GM19099 (cell line): ENCODE measurements at regions not wholly inside any gene's neighbourhood (a gene's known extent, or its start where the extent isn't known, plus 50 kb on each side); places are given as distances from the start of the nearest gene placed in this dataset.

Source experiments
- POLR2A ChIP-seq: IDR thresholded peaks from 3 replicates; pipeline ENCODE4 v1.6.1; 2011; ENCODE audit warnings: low read depth; ENCODE audit not compliant: insufficient read length; ENCODE audit errors: extremely low read depth

DNA sequence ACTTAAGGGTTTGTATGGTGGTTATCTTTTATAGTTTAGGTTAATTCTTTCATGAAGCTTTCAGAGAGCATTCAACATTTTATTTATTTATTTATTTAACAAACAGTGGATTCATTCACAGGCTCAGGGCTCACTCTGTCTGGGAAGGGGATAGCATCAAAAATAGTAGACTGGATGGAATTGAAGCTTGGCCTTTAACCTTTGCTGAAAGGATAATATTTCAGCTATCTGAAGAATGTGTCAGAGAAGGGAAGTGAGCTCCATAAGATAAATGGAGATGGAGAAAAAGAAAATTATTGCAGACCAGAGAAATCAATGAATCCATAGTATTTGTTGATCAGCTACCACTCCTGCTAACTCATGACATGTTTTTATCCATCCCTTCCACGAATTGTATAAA lies 305.6 kb downstream of the COG6 start:
- no peak for TF ChIP-seq POLR2A

DNA sequence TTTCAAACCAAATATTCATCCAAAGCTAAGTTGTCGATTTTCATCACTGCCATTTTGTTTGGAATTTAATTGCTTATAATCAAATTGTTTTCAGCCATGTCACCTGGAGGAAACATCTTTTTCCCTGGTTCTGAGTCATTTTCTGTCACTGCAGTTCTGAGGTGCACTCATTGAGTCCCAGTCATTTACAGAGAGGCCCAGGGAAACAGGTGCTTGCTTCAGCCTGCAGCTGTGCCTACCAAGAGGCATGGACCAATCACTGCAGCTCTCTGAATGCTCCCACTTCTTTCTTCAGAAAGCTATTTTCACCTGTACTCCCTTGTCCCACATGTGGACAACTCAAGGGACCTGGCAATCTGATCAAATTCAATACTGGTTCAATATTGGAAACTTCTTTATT lies 308.1 kb downstream of the COG6 start:
- no peak for TF ChIP-seq POLR2A

GRCh38 chr13:39965309-39965708 lies 309.8 kb downstream of the COG6 start:
- no peak for TF ChIP-seq POLR2A

DNA sequence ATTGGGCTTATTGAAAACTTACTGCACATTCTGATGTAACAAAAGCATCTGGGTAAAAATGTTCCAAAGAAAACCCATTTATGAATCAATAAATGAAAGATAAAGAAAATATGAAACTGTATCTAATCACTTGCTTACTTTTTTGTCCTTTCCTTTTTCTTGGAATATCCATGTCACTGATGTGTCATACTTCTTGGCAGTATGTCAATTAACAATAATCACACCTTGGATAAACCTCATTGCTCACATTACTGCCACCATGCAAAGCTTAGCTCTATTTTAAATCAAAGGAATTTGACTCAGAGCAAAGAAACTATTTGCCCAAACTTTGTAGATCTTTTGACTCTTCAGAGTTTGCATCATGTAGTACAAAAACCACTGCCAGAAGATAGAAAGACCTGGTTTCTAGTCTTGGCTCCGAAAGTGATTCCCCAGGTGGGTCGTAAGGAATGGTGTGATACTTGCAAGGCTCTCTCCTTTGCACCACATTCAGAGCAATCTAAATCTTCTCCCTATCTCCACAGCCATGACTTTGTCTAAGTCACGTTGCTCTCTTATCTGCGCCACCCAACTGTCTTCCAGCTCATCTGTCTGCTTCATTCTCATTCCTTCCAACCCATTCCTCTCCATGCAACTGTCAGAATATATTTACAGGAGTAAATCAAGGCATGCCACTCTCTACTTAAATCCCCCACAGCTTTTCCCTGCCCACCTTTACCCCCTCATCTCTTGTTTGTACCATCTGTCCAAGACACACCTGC lies 311.9 kb downstream of the COG6 start:
- TF ChIP-seq POLR2A, result no peak

DNA sequence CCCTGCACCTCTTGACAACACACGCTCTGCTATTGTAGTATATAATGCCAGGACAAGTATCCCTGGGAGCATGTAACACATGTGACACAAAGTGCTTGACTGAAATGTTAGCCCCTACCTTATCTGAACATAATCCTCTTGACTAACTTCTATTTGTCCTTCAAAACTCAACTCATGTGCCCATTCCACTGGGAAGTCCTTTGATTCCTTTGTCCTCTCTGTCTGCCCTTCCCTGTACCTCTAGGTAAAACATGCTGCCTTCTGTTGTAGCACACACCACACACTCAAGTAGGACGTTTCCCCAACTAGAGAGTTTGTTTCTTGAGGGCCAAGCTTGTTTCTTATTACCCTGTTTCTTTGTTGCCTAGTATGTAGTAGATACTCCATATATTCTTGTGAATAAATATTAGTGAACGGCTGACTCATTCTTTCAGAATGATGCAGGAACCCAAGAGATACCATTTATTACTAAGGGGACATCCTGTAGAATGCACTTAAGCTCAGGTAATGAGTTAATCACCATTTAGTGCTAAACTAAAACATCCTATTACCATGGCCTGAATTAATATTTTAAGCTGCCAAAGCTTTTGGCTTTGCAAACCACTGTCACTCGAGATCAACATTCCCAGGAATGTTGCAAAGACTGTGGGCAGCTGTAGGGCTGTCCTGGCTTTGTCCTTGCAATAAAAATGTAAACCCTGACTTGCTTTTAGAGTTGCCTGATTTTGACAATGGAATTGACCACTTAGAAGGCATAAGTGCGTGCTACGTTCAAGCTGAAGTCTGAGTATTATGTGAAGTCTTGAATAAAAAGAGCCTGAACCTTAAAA lies 313.4 kb downstream of the COG6 start:
- no peak for TF ChIP-seq POLR2A

- no peak for TF ChIP-seq POLR2A
Observed at GRCh38 chr13:39970177-39970846, 314.9 kb downstream of the COG6 start.

GRCh38 chr13:39971526-39971925 lies 316.1 kb downstream of the COG6 start:
- TF ChIP-seq POLR2A, result no peak

DNA sequence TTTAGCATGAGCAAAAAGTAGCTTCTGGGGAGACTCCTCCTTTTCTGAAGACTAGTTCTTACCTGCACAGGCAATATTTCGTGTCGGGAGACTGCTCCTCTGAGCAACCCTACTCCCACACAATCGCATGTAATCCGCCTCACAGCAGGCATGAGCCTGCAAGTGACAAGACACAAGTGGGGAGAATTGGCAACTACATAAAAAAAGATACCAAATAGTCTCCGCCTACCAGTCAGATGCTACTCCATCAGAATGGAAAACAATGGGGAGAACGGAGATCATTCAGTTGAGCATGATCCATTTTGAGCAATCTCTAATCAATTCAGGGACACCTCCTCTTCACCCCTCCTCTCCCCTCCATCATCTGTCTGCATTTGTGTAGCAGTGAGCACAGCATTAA lies 321.0 kb downstream of the COG6 start:
- TF ChIP-seq POLR2A, result no peak

- TF ChIP-seq POLR2A, result no peak
Observed at GRCh38 chr13:39981056-39981455, 325.6 kb downstream of the COG6 start.

GRCh38 chr13:39982745-39983144 lies 327.3 kb downstream of the COG6 start:
- TF ChIP-seq POLR2A, result no peak

DNA sequence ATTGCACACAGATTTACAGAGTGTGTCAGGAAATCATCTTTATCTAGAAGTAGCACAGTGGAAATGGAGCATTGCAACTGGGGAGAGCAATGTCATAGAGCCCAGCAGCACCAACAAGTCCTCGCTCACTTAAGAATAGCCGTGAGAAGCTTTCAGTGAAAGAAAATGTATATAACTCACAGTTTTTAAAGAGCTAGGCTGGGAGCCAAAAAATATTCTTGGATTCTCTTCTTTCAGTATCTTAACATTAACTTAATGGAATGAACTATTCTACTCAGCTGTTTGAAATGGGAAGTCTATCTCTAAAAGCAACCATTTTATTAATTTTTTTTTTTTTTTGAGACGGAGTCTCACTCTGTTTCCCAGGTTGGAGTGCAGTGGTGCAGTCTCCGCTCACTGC lies 329.6 kb downstream of the COG6 start:
- no peak for TF ChIP-seq POLR2A

- no peak for TF ChIP-seq POLR2A
Observed at GRCh38 chr13:39988351-39988750, 332.9 kb downstream of the COG6 start.

DNA sequence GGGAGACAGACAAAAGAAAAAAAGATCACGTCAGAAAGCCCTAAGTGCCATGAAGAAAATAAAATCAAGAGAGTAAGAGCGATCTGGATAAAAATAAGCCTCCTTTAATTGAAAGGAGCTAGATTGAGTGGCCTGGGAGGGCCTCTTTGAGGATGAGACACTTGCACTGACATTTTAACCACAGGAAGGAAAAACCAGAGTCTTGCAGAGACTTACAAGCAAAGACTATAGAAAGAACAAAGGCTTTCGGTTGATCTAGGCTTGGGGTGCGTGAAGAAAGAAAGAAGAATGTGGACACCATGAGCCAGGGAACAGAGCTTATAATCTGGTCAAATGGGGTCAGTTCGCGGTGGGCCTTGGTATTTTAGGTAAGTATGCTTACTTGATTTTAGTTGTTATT lies 342.7 kb downstream of the COG6 start:
- TF ChIP-seq POLR2A, result no peak

DNA sequence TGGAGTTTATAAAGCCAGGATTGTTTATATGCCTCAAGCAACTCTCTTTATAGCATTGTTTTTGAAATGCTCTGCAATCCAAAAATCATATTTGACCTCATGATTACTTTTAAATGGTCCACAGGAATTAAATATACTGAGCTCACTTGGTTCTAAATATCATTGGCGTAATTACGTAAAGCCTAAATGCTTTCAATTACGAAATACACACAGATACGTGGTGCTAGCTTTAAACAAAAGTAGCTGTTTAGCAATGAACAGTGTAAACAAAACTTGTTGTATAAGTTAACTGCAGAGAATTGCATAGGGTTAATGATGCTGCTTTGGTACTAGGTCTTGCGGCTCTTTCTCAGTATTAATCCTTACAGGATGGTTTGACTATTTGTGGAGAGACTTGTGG lies 346.6 kb downstream of the COG6 start:
- no peak for TF ChIP-seq POLR2A

DNA sequence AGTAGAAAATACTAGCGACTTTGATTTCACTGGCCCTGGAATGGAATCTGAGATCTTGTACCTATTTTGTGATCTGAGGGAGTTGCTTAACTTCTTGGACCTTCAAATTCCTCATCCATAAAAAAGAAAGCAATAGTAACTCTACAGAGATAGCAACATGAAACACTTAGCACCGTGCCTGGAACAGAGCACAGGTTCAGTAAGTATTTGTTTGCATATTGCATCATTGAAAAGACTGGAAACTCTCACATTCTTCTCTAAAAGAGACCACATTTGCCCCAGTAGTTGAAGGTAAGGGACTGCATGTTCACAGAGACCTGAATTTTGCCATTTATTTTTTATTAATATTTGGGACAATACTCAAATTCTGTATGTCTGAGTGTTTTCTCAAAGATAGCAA lies 358.1 kb downstream of the COG6 start:
- TF ChIP-seq POLR2A, result no peak
